Small intestine (tissue), 7 donors: ENCODE measurements at regions not wholly inside any gene's neighbourhood (a gene's known extent, or its start where the extent isn't known, plus 50 kb on each side); places are given as distances from the start of the nearest gene placed in this dataset.

ENCODE experiments used
- DNase-seq, 2 donors: peaks; one replicate each; pipeline versions ENCODE4 v3.0.0 to v3.0.0-alpha.2; 2013
- FAIRE-seq: peaks from 2 replicates; lab custom pipeline; 2012; peaks lifted over from hg19 to GRCh38; lab: Jason Lieb, UNC
- H3K27ac ChIP-seq, 3 donors: one replicate each; pipeline ENCODE4 v1.5.1; 2013; ENCODE audit warnings: low read length in 2 of 3, mild to moderate bottlenecking in 2 of 3, control low read depth in 1 of 3, inconsistent platforms in 1 of 3, low read depth in 1 of 3, moderate library complexity in 1 of 3
- H3K27me3 ChIP-seq, 3 donors: one replicate each; pipeline ENCODE4 v1.6.1; 2013; ENCODE audit warnings: low read length in 3 of 3, inconsistent platforms in 1 of 3; ENCODE audit not compliant: control insufficient read depth in 3 of 3, insufficient read depth in 3 of 3
- H3K36me3 ChIP-seq, 3 donors: one replicate each; pipeline ENCODE4 v1.6.1; 2013; ENCODE audit warnings: low read length in 3 of 3, inconsistent platforms in 1 of 3, low read depth in 1 of 3, mild to moderate bottlenecking in 1 of 3, moderate library complexity in 1 of 3; ENCODE audit not compliant: control insufficient read depth in 3 of 3, insufficient read depth in 2 of 3
- H3K4me1 ChIP-seq, 3 donors: one replicate each; pipeline ENCODE4 v1.6.1; 2013; ENCODE audit warnings: low read length in 2 of 3, inconsistent platforms in 1 of 3, low read depth in 1 of 3, mild to moderate bottlenecking in 1 of 3, moderate library complexity in 1 of 3; ENCODE audit not compliant: control insufficient read depth in 3 of 3, insufficient read depth in 2 of 3
- H3K4me3 ChIP-seq, 3 donors: one replicate each; pipeline ENCODE4 v1.5.1; 2013; ENCODE audit warnings: low read length in 3 of 3, control low read depth in 1 of 3, inconsistent platforms in 1 of 3, low read depth in 1 of 3, mild to moderate bottlenecking in 1 of 3, moderate library complexity in 1 of 3
- H3K9me3 ChIP-seq, 2 donors: one replicate each; pipeline ENCODE4 v1.6.1; 2013; ENCODE audit warnings: low read depth in 1 of 2, low read length in 1 of 2; ENCODE audit not compliant: control insufficient read depth in 2 of 2, insufficient read depth in 1 of 2
- WGBS, 3 donors: extraction: QIAGEN DNeasy Blood & Tissue Kit; methylation state at CpG; one replicate each; pipeline ENCODE4 v1.1.7; 2013; 5-methylcytosine and 5-hydroxymethylcytosine counted together
- donor health status: healthy with polysubstance abuse.
- donor health status: control.
- donor health status: control.
- donor health status: Bipolar disorder and iron deficiency.
- donor health status: healthy.

- Histone ChIP-seq H3K27me3 (no peaks in the 10 kb centered on the region), H3K36me3 (no peaks in the 10 kb centered on the region), H3K27ac (no peak overlapping the region), H3K9me3 (no peaks in the 10 kb centered on the region), H3K4me1 (no peaks in the 10 kb centered on the region), H3K4me3 (no peak overlapping the region)
- FAIRE-seq (no peak), DNase-seq (no peak)
- 81 to 87% (median 82%) methylated on average over 7 of the region's 7 CpGs for WGBS, 3 donors
Measured at GRCh38 chr10:60461688-60462087, 72.0 kb upstream of the ANK3 start.

GRCh38 chr10:60459701-60460457 is 70.2 kb upstream of the ANK3 start:
- Histone ChIP-seq H3K36me3 (no peaks in the 10 kb centered on the region), H3K27me3 (no peaks in the 10 kb centered on the region), H3K27ac (no peak overlapping the region), H3K4me3 (no peak overlapping the region), H3K9me3 (no peaks in the 10 kb centered on the region), H3K4me1 (no peaks in the 10 kb centered on the region)
- DNase-seq (no peak), FAIRE-seq (no peak)
- 53 to 89% (median 66%) methylated on average over 4 of the region's 4 CpGs for WGBS, 3 donors

GRCh38 chr10:60456053-60456452 is 66.4 kb upstream of the ANK3 start:
- WGBS, 3 donors: 88 to 96% (median 89%) methylated on average over 4 of the region's 4 CpGs
- H3K9me3 ChIP-seq: no peaks in the 10 kb centered on the region
- no peak for DNase-seq
- no peaks in the 10 kb centered on the region for H3K4me1 ChIP-seq
- no peak overlapping the region for H3K27ac ChIP-seq
- no peak for FAIRE-seq
- no peaks in the 10 kb centered on the region for H3K27me3 ChIP-seq
- no peak overlapping the region for H3K4me3 ChIP-seq
- H3K36me3 ChIP-seq: no peaks in the 10 kb centered on the region

GRCh38 chr10:60454336-60454735 is 64.7 kb upstream of the ANK3 start:
- H3K27ac ChIP-seq: no peak overlapping the region
- WGBS, 3 donors: 58 to 73% (median 69%) methylated on average over 3 of the region's 3 CpGs
- no peak overlapping the region for H3K4me3 ChIP-seq
- no peak for FAIRE-seq
- DNase-seq: no peak
- no peaks in the 10 kb centered on the region for H3K27me3 ChIP-seq
- no peaks in the 10 kb centered on the region for H3K4me1 ChIP-seq
- H3K36me3 ChIP-seq: no peaks in the 10 kb centered on the region
- H3K9me3 ChIP-seq: no peaks in the 10 kb centered on the region

GRCh38 chr10:60453036-60453435 is 63.4 kb upstream of the ANK3 start:
- FAIRE-seq (no peak), DNase-seq (no peak)
- 74 to 81% (median 76%) methylated on average over 2 of the region's 2 CpGs for WGBS, 3 donors
- no peaks in the 10 kb centered on the region for H3K4me1 ChIP-seq
- H3K27me3 ChIP-seq: no peaks in the 10 kb centered on the region
- no peak overlapping the region for H3K27ac ChIP-seq
- no peak overlapping the region for H3K4me3 ChIP-seq
- H3K36me3 ChIP-seq: no peaks in the 10 kb centered on the region
- no peaks in the 10 kb centered on the region for H3K9me3 ChIP-seq

- Histone ChIP-seq H3K27me3 (no peaks in the 10 kb centered on the region), H3K27ac (no peak overlapping the region), H3K4me1 (no peaks in the 10 kb centered on the region), H3K4me3 (no peak overlapping the region), H3K9me3 (no peaks in the 10 kb centered on the region), H3K36me3 (no peaks in the 10 kb centered on the region)
- no peak for DNase-seq
- 90 to 98% (median 96%) methylated on average over 4 of the region's 4 CpGs for WGBS, 3 donors
- no peak for FAIRE-seq
Measured at GRCh38 chr10:60450291-60450690, 60.6 kb upstream of the ANK3 start.

- FAIRE-seq: no peak
- Histone ChIP-seq H3K4me3 (no peak overlapping the region), H3K36me3 (no peaks in the 10 kb centered on the region), H3K4me1 (no peaks in the 10 kb centered on the region), H3K27me3 (no peaks in the 10 kb centered on the region), H3K27ac (no peak overlapping the region), H3K9me3 (no peaks in the 10 kb centered on the region)
- DNase-seq: no peak
- 92 to 96% (median 95%) methylated on average over 3 of the region's 3 CpGs for WGBS, 3 donors
Measured at GRCh38 chr10:60448246-60448645, 58.6 kb upstream of the ANK3 start.

GRCh38 chr10:60446851-60447250 is 57.2 kb upstream of the ANK3 start:
- H3K4me3 ChIP-seq: no peak overlapping the region
- no peaks in the 10 kb centered on the region for H3K36me3 ChIP-seq
- DNase-seq (peak in 1 of 2 donors; percentile 29), FAIRE-seq (no peak)
- no peaks in the 10 kb centered on the region for H3K4me1 ChIP-seq
- no peaks in the 10 kb centered on the region for H3K9me3 ChIP-seq
- WGBS, 3 donors: 33 to 46% (median 35%) methylated on average over 3 of the region's 3 CpGs
- H3K27ac ChIP-seq: no peak overlapping the region
- H3K27me3 ChIP-seq: no peaks in the 10 kb centered on the region
